ENCODE measurements at regions not wholly inside any gene's neighbourhood (a gene's known extent, or its start where the extent isn't known, plus 50 kb on each side); places are given as distances from the start of the nearest gene placed in this dataset.

DNA sequence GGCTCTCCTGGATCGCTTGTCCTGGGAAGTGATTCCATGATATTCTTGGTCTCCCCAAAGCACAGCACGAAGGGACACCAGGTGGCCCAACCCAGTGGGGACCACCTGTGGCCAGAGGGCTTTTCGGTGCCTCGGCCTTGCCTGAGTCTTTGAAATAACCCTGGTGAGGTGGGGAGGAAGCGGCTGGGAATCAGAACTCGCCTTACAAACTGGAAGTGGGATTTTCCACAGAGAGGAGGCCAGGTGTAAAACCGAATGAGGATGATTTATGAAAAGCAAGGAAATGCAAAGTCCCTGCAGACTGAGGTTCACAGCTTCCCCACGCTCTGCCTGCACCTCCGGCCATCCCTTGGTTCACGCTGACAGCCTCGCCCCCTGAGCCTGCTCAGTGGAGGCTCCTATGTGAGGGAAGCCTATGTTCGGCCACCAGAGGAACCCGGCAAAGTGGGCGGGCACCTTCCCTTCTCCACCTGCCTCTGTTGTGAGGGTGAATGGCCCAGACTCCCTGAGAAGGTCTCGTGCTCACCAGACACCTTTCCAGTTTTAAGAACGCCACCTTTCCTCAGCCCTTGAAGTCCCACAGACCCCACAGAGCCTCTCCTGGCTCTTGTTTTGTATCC is 133.8 kb upstream of the CST7 start:
- TF ChIP-seq, protein P1, sequence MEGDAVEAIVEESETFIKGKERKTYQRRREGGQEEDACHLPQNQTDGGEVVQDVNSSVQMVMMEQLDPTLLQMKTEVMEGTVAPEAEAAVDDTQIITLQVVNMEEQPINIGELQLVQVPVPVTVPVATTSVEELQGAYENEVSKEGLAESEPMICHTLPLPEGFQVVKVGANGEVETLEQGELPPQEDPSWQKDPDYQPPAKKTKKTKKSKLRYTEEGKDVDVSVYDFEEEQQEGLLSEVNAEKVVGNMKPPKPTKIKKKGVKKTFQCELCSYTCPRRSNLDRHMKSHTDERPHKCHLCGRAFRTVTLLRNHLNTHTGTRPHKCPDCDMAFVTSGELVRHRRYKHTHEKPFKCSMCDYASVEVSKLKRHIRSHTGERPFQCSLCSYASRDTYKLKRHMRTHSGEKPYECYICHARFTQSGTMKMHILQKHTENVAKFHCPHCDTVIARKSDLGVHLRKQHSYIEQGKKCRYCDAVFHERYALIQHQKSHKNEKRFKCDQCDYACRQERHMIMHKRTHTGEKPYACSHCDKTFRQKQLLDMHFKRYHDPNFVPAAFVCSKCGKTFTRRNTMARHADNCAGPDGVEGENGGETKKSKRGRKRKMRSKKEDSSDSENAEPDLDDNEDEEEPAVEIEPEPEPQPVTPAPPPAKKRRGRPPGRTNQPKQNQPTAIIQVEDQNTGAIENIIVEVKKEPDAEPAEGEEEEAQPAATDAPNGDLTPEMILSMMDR (IDR thresholded peaks at IDR 0.05 in 4 of 5, conservative IDR thresholded peaks at IDR 0.05 in 1 of 5) = no peak
- TF ChIP-seq POLR2A (IDR thresholded peaks at IDR 0.05) = no peak
